GM19452 (cell line): ENCODE measurements at regions not wholly inside any gene's neighbourhood (a gene's known extent, or its start where the extent isn't known, plus 50 kb on each side); places are given as distances from the start of the nearest gene placed in this dataset.
A peak's percentile ranks its signal among the peaks of the same experiment; 100 is the strongest.
"Not testable (repeated sequence)": the region's sequence is repeated elsewhere in the genome, so short reads cannot be mapped to it uniquely, and the experiment has no call there.

ENCODE experiments used
- ATAC-seq: cut with Tn5 transposase; IDR thresholded peaks from one replicate; pipeline ENCODE4 v1.9.1; 2021; ENCODE audit not compliant: unreplicated experiment

DNA sequence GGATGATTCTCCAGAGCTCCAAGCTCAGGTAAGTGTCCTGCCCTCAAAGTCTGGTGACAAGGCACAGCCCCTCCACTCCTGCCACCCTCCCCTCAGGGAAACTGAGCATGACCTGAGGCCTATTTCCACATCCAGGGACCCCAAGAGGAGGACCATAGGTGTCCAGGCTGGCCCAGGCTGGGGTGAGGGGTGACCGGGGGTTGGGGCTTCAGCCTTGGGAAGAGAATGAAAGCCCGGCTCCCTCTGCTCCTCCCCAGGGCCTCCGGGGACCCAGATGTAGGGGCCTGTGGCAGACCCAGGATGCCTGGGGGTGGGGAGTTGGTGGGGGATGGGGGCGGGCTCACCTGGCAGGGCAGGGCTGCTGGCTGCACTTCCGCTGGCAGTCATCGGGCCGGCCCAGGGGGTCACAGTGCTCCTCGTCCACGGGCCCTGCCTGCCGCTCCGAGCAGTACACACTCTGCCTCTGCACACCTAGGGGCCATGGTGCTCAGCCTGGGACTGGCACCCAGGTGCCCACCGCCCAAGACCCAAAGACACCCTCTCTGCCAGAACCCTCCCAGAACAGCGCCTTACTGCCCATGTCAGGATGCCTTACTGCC is 116.5 kb upstream of the AKAP13 start:
- ATAC-seq = not testable (repeated sequence)

DNA sequence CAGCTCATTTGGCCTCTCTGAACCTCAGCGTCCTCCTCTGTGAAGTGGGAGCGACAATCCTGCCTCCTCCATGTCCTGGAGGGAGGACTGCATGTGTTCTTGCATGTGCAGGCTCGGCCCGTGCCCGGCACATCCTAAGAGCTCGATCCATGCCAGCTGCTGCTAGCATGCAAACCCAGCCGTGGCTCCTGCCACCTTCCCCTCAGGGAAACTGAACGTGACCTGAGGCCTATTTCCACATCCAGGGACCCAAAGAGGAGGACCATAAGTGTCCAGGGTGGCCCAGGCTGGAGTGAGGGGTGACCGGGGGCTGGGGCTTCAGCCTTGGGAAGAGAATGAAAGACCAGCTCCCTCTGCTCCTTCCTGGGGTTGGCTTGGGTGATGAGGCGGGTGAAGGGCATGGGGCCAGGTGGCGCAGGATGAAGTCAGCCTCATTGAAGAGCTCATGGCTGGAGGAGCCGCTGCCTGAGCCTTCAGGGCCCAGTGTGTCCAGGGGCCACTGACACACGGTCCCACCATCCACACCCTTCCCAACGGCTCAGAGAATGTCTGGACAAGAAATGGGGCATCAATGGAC is 115.7 kb upstream of the AKAP13 start:
- ATAC-seq = not testable (repeated sequence)

DNA sequence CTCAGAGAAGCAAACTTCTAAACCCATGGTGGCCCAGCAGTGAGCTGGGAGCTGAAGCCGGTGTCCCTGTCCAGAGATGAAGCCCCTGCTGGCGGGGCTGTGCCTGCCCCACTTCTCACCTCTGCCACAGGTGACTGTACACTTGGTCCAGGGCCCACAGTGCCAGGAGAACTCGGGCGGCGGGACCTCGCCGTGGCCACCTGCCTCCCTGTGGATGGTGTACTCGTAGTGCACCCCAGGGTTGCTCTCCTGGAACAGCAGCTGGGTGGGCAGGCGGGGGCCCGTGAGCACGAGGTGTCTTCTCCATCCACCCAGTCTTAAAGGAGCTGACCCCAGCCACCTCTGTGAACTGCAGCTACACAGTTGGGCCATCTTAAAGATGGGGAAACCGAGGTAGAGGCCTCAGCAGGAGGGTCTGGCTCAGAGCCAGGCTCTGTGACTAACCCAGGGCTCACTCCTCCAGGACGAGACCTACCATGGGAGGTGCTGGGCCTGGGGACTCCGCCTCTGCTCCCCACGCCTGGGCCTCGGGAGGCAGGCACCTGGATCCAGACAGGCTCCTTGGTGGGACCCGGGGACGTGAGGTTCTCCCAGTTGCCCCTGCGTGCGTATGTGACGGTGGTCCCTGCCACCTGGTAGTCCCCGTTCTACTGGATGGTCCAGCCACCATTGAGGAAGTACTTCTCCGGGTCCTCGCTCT is 113.1 kb upstream of the AKAP13 start:
- not testable (repeated sequence) for ATAC-seq

DNA sequence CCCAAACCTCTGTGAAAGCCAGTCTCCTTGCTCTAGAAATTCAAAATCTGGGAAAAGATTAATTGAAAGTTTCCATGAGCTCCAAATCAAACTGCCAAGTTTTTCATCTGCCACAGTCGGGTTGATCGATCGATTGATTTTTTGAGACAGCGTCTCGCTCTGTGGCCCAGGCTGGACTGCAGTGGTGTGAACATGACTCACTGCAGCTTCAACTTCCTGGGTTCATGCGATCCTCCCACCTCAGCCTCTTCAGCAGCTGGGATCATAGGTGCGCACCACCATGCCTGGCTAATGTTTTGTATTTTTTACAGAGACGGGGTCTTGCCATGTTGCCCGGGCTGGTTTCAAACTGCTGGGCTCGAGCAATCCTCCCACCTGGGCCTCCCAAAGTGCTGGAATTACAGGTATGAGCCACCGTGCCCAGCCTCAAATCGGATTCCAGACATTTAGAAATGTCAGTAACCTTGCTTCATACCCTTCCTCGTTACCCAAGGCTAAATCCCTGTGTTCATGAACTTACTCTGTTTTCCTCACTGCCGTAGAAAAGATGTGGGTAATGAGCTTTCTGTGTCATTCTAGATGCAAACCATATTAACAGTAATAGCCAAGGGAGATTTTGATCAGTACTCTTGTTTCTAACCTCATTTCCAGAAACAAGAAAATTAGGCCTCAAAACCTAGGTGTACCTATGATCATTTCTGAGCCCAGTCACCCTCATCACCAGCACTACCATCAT is 105.9 kb upstream of the AKAP13 start:
- ATAC-seq = no peak

DNA sequence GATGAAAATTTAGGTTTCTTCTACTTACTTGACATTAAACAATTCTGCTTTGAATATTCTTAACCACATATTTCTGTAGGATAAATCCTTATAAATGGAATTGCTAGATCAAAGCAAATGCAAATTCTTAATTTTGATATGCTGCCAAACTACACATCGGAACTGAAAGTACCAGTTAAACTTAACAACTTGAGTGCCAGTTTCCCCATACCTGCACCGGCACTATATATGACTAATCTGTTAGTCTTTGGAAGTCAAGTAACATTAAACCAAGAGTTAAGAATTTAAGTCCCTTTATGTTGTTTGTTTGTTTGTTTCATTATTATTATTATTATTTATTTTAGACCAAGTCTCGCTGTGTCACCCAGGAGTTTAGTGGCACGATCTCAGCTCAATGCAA is 103.9 kb upstream of the AKAP13 start:
- ATAC-seq = no peak

DNA sequence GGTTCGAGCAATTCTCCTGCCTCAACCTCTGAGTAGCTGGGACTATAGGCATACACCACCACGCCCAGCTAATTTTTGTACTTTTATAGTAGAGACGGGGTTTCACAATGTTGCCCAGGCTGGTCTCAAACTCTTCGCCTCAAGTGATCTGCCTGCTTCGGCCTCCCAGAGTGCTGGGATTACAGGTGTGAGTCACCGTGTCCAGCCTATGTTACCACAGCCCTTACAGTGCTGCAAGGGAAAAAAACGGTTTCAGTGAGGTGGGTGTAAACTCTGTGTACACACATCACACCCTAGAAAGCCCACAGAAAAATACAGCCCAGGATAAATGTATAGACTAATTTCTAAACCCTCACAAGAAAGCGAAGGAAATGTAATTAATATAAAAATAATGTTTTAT is 103.5 kb upstream of the AKAP13 start:
- ATAC-seq = no peak

DNA sequence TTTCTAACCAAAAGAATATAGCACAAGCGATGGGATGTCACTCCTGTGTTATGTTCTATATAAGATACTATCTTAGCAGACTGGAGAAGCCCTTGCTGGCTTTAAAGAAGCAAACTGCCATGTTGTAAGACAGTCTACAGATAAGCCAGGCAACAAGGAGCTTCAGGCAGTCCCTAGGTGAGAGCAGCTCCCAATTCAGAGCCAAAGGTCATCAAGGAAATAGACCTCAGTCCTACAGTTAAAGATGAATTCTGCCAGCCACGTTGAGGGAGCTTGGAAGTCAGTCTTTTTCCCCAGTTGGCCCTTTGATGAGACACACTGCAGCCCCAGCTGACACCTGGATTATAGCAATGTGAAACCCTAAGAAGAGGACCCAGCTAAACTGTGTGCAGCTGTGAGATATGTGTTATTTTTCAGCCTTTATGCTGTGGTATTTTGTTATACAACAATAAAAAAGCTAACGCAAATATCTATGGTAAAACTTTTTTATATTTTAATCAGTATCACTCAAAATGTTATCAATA is 102.5 kb upstream of the AKAP13 start:
- no peak for ATAC-seq

DNA sequence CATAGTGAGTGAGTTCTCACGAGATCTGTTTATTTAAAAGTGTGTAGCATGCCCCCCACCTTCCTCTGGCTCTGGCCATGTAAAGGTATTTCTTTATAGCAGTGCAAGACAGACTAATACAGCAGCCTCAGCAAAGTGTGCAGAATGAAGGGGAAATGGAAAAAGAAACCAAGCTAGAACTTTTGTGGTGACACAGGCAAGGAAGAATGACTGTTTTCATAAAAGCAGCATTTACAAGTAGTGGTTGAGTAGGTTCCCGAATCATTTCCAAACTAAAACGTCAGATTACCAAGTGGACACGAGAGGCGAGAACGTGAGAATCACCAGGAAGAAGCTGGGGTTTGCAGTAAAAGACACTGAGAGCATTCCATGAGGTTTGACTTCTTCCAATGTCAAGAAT is 100.2 kb upstream of the AKAP13 start:
- peak; percentile 53 for ATAC-seq

DNA sequence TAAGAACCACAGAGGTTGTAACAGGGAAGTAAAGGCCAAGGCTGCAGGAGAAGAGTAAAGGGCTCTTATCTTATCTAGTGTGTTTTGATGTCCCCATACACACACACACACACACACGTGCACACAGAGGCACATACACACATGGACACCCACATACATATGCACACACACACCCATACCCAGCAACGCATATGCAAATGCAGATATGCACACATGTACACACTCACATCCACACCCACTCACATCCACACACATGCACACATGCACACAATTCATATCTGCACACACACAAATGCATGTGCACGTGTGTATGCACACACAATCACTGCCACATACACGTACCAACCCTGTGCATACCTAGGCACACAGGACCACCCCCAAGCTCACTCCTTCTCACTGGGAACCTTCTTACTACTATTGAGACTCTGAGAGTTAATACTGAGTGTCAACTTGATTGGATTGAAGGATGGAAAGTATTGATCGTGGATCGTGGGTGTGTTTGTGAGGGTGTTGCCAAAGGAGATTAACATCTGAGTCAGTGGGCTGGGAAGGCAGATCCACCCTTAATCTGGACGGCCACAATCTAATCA is 99.0 kb upstream of the AKAP13 start:
- ATAC-seq = no peak

DNA sequence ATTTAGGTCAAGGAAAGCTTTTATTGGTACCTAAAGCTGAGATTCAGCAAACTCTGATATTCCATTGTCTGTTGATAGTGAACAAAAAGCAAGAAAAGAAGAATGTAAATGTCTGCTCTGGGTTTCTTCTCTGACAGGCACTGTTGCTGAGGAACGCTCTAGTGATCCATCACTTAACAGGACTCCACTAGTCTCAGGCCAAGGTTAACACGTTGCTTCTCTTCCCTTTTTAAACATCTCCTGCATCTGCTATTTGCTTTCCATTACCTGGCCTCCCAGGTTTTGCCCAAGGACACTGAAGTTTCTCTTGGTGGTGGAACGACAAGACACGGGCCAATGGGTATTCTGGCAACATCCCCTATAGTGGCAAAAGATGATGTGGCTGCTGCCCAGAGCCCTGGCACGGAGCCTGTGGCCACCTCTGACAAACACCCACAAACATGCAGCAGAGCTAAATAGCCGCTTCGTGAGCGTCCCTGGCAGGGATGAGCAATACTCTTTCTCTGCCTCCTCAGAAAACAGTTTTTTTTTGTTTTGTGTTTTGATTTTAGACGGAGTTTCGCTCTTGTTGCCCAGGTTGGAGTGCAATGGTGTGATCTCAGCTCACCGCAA is 97.8 kb upstream of the AKAP13 start:
- ATAC-seq = no peak

DNA sequence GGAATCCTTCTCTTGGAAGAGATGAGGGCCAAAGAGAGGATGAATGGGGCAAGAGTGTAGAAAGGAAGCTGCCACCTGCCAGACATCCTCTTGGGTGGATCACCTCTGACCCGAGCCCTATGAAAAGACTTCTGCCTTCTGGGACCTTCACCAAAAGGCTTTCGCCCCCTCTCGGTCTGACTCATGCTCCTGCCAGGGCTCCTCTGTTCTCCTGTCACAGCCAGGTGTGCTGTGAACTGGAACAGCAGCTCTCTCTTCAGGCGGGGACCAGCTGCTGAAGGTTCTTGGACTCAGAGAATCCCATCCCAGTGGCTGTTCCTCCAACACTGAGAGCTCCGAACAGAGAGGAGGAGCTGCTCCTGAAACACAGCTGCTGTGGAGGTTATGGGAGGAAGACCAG is 96.6 kb upstream of the AKAP13 start:
- ATAC-seq = peak; percentile 61

DNA sequence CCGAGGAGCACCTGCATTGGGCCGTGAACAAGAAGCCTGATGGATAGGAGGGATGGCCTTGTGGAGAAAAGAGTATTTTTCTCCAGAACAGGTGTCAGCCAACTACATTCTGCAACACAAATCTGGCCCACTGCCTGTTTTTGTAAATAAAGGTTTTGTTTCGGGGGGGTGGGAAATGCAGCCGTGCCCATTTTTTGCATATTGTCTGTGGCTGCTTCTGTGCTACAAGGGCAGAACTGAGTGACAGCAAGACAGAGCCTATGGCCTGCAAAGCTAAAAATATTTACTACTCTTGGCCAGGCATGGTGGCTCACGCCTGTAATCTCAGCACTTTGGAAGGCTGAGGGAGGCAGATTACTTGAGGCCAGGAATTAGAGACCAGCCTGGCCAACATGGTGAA is 95.9 kb upstream of the AKAP13 start:
- no peak for ATAC-seq

DNA sequence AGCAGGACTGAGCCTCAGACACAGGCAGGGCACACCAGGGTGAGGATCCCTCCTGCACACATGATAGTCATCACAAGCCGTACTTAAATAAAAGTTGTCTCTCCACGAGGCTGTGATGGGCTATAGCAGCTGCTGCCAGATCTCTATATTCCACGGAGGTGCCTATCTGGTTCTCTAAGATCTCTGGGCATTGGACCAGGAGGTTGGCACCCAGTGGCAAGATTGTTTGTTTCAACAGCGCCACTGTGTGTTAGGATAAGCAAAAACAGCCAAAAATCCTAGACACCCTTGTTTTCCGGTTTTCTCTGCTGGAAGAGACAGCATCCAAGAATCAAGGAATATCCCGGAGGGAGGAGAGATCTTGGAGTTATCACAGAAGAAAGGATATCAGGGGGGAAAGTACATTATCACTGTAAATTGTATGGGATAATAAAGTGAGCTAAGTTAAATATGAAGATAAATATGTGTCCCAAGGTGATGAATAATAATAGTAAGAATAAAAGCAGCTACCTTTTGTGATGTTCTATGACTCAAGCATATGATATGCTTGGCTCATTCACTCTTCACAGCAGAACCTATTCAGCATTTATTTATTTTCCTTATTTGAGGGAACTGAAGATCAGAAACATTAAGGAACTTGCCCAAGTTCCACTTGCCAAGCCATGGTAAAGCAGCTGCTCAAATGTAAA is 90.6 kb upstream of the AKAP13 start:
- no peak for ATAC-seq

DNA sequence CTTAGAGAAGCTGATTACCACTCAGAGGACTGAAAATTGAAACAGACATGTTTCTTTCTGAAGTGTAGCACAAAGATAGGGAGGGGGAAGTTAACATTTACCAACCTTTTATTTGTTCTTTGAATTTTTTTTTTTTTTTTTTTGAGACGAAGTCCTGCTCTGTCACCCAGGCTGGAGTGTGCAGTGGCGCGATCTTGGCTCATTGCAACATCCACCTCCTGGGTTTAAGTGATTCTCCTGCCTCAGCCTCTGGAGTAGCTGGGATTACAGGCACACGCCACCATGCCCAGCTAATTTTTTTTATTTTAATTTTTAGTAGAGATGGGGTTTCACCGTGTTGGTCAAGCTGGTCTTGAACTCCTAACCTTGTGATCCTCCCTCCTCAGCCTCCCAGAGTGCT is 87.8 kb upstream of the AKAP13 start:
- ATAC-seq = not testable (repeated sequence)

DNA sequence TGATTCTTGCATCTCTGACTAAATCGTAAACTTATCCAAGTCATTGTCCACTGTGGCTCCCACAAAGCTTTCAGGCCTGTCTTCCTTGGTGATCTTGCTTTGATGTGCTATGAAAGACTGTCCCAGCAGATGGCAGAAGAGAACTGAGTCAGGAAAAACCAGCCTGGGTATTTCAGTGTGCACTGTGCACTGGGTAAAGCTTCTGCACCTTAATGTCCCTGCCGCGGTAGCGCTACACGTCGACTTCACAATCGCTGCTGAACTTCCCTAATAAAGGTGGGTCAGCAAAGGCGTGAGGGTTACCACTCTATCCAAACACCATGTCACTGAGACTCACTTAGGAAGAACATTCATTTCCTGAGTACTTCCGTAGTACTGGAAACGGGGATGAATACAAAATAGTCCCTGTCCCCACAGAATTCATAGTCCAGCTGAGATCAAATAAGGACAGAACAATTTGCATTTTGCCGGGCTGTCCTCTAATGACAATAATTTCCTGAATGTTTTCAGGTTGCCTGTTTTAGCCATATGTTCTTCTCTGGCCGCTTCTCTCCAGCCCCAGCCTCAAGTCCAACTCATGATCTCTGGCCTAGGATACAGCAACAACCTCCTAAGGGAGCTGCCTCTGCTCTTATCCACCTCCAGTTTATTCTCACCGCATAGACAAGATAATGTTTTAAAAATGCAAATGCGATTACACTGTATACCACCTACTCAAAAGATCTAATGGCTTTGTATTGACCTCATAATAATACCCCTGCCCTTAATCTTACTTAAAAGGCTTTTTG is 83.6 kb upstream of the AKAP13 start:
- peak; percentile 86 for ATAC-seq

DNA sequence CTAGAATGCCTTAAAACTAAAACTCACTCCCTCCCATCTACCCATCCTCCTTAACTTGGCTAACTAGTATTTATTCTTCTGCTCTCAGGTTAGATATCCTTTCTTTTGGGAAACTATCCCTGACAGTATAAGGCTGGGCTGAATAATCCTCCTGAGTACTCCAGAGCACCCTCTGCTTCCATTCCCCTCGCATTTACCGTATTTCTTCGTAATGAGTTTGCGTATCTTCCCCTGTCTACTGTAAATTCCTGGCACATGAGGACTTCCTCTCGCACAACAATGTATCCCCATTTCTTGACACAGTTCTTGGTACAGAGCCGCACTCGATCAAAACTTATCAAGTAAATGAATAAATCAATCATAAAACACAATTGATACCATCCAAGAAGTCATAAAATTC is 82.9 kb upstream of the AKAP13 start:
- no peak for ATAC-seq

DNA sequence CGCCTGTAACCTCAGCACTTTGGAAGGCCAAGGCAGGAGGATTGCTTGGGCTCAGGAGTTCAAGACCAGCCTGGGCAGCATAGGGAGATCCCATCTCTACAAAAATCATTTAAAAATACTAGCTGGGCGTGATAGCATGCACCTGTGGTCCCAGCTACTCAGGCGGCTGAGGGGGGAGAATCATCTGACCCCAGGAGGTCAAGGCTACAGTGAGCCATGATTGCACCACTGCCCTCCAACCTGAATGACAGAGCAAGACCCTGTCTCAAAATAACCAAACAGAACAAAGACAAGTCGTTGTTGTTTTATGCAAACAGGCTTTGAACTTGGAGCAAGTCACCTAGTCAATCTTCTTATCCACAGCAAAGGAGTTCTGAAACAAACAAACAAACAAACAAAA is 82.0 kb upstream of the AKAP13 start:
- no peak for ATAC-seq

DNA sequence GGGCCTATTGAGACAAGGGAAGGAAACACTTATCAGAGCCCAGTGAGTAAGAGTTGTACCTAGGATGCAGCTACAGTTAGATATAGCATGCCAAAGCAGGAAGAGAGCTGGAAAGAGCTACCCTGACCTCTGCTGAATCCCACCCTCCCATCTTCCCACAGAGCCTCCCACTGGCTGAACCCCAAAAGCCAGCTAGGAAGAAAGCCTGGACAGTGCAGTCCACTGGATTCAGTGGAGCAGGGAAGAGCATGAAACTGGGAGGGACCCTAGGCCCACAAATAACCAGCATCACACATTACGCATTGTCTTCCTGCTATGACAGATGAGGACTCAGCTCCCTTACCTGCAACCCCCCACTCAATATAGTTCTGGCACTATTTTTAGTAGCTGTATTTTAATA is 81.5 kb upstream of the AKAP13 start:
- ATAC-seq = no peak

DNA sequence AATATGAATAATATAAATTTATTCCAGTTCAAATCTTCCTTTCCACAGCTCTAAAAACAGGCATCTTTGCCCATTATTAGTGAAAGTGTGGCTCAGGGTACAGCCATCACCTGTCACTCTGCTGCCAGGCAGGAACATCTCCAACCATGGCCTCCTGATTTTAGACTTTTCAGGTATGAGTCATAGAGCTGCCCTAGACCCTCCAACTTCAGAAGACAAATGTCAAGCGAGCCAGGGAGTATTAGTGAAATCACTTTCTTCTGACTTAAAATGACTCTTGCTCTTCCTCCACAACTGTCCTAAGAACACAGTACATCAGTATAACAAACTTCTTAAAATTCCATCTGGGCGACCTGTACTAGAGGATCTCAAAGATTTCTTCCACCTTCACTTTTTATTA is 78.1 kb upstream of the AKAP13 start:
- ATAC-seq = no peak

DNA sequence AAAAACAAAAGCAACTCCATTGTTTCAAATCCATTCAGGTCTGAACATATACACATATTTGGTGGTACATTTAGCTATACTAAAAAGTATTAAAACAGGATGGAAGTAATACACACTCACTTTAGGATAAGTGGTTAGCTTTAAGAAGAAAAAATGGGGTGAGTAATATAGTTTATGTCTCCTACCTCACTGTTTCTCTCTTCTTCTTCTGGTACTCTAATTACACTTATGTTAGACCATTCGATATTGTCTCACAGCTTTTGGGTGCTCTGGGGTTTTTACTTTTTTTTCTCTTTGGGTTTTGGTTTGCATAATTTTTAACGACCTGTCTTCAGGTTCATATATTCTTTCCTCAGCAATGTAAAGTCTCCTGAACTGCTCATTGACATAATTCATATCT is 75.4 kb upstream of the AKAP13 start:
- no peak for ATAC-seq
